ENCODE measurements at regions not wholly inside any gene's neighbourhood (a gene's known extent, or its start where the extent isn't known, plus 50 kb on each side); places are given as distances from the start of the nearest gene placed in this dataset.

DNA sequence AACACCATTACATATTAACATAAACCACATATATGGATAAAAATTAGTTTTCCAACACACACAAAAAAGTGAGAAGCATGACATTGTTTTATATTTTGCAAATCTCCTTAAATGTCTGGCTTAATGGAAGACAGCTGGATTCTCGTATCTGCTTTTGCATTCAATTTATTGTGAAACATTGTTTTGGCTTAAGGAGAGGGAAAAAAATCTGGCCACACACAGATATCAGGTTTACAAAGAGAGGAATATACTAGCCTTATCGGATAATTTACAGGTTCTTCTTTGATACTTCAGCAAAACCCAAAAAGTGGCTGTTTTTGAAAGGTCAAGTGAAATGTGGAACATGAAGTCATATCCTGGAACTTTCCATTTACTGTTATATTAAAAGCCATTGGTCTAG is 523.5 kb upstream of the ARGLU1 start:
- POLR2A ChIA-PET = no interaction called here
- no peak for FAIRE-seq

GRCh38 chr13:107088061-107088460 is 520.1 kb upstream of the ARGLU1 start:
- no peak overlapping the region for H2AFZ ChIP-seq (ENCODE audit: low read depth, low read length)
- no peaks in the 10 kb centered on the region for H3K9me1 ChIP-seq (replicated peaks; ENCODE audit: control insufficient read depth, extremely low read depth, insufficient read depth, low read length)
- FAIRE-seq = no peak
- H3K4me2 ChIP-seq (ENCODE audit: insufficient read depth, low read length) = no peak overlapping the region
- intact Hi-C loops (cut with micrococcal nuclease) = no loop called here
- H3K79me2 ChIP-seq (ENCODE audit: control insufficient read depth, insufficient read depth, low read length) = no peaks in the 10 kb centered on the region
- no peak overlapping the region for H3K9ac ChIP-seq (replicated peaks; ENCODE audit: extremely low read depth, insufficient read depth, low read length)
- H4K20me1 ChIP-seq (replicated peaks; ENCODE audit: control insufficient read depth, extremely low read depth, insufficient read depth, low read length) = no peaks in the 10 kb centered on the region
- BruUV-seq (replicated peaks) = no TSS peak
- ChIA-PET CTCF (no interaction called here), POLR2A (no interaction called here)
- no peaks in the 10 kb centered on the region for H3K27me3 ChIP-seq (ENCODE audit: control insufficient read depth in 2 of 2, insufficient read depth in 2 of 2, low read length in 2 of 2)
- TF ChIP-seq GATA2 (IDR thresholded peaks at IDR 0.05; ENCODE audit: insufficient read depth, insufficient read length, low read depth, low read length) (no peak), MAX (IDR thresholded peaks at IDR 0.05; ENCODE audit: insufficient read depth, insufficient read length) (no peak), EZH2 (IDR thresholded peaks at IDR 0.05; ENCODE audit: borderline replicate concordance, low read depth, low read length, severe bottlenecking) (no peak), POLR2AphosphoS5 (IDR thresholded peaks at IDR 0.05; ENCODE audit: insufficient read depth, low read depth, low read length) (no peak), JUN (IDR thresholded peaks at IDR 0.05; ENCODE audit: borderline replicate concordance, insufficient read depth, insufficient read length, low read depth) (no peak)
- no peak overlapping the region for H3K4me3 ChIP-seq (replicated peaks in 1 of 3; ENCODE audit: insufficient read depth in 1 of 3, low read depth in 1 of 3, low read length in 3 of 3)
- H3K27ac ChIP-seq (ENCODE audit: insufficient read depth, low read depth, low read length) = no peak overlapping the region
- H3K4me1 ChIP-seq (ENCODE audit: control insufficient read depth, extremely low read depth, insufficient read depth, low read length) = no peaks in the 10 kb centered on the region
- DNase-seq (ENCODE audit: low read depth, low spot score) = no peak
- no peaks in the 10 kb centered on the region for H3K9me3 ChIP-seq (replicated peaks; ENCODE audit: control insufficient read depth, insufficient read depth, low read length)
- dilution Hi-C loops (cut with MboI; ENCODE audit: extremely low pct_ligation_motif_present, low sequenced_read_pairs) = no loop called here
- no peaks in the 10 kb centered on the region for H3K36me3 ChIP-seq (ENCODE audit: control insufficient read depth in 2 of 2, extremely low read depth in 1 of 2, insufficient read depth in 2 of 2, low read length in 2 of 2)

More for the DNA sequence above, 523.5 kb upstream of the ARGLU1 start:
- no peak overlapping the region for H3K27ac ChIP-seq (ENCODE audit: insufficient read depth, low read depth, low read length)
- no peak overlapping the region for H3K4me3 ChIP-seq (replicated peaks in 1 of 3; ENCODE audit: insufficient read depth in 1 of 3, low read depth in 1 of 3, low read length in 3 of 3)
- H3K4me1 ChIP-seq (ENCODE audit: control insufficient read depth, extremely low read depth, insufficient read depth, low read length) = no peaks in the 10 kb centered on the region
- H3K36me3 ChIP-seq (ENCODE audit: control insufficient read depth in 2 of 2, extremely low read depth in 1 of 2, insufficient read depth in 2 of 2, low read length in 2 of 2) = no peaks in the 10 kb centered on the region
- no peaks in the 10 kb centered on the region for H3K79me2 ChIP-seq (ENCODE audit: control insufficient read depth, insufficient read depth, low read length)
- H3K4me2 ChIP-seq (ENCODE audit: insufficient read depth, low read length) = no peak overlapping the region
- TF ChIP-seq POLR2A (IDR thresholded peaks at IDR 0.05; ENCODE audit: low read depth, low read length) = no peak
- no peak for TF ChIP-seq JUN (IDR thresholded peaks at IDR 0.05; ENCODE audit: borderline replicate concordance, insufficient read depth, insufficient read length, low read depth)
- TF ChIP-seq POLR2AphosphoS5 (IDR thresholded peaks at IDR 0.05; ENCODE audit: insufficient read depth, low read depth, low read length) = no peak
- CTCF ChIA-PET = no interaction called here
- H3K9me3 ChIP-seq (replicated peaks; ENCODE audit: control insufficient read depth, insufficient read depth, low read length) = no peaks in the 10 kb centered on the region
- H3K9me1 ChIP-seq (replicated peaks; ENCODE audit: control insufficient read depth, extremely low read depth, insufficient read depth, low read length) = no peaks in the 10 kb centered on the region
- dilution Hi-C loops (cut with MboI; ENCODE audit: extremely low pct_ligation_motif_present, low sequenced_read_pairs) = no loop called here
- DNase-seq (ENCODE audit: low read depth, low spot score) = no peak
- H2AFZ ChIP-seq (ENCODE audit: low read depth, low read length) = no peak overlapping the region
- no peak overlapping the region for H3K9ac ChIP-seq (replicated peaks; ENCODE audit: extremely low read depth, insufficient read depth, low read length)
- BruUV-seq (replicated peaks) = no TSS peak
- intact Hi-C loops (cut with micrococcal nuclease) = no loop called here
- H3K27me3 ChIP-seq (ENCODE audit: control insufficient read depth in 2 of 2, insufficient read depth in 2 of 2, low read length in 2 of 2) = no peaks in the 10 kb centered on the region
- no peaks in the 10 kb centered on the region for H4K20me1 ChIP-seq (replicated peaks; ENCODE audit: control insufficient read depth, extremely low read depth, insufficient read depth, low read length)
